GM12891 (cell line): ENCODE measurements at regions not wholly inside any gene's neighbourhood (a gene's known extent, or its start where the extent isn't known, plus 50 kb on each side); places are given as distances from the start of the nearest gene placed in this dataset.

Source experiments
- POLR2A ChIP-seq: IDR thresholded peaks from 2 replicates; pipeline ENCODE4 v1.6.1; 2011; ENCODE audit warnings: low read depth, low read length, control low read depth
- POLR2AphosphoS5 ChIP-seq: IDR thresholded peaks from 2 replicates; pipeline ENCODE4 v1.6.1; 2011; ENCODE audit warnings: low read depth, low read length, control low read depth
- TAF1 ChIP-seq: IDR thresholded peaks from 2 replicates; pipeline ENCODE4 v1.6.1; 2011; ENCODE audit warnings: low read depth, low read length, control low read depth

- TF ChIP-seq POLR2A (no peak), POLR2AphosphoS5 (no peak), TAF1 (no peak)
Observed at GRCh38 chr1:147811751-147812150, 51.3 kb upstream of the GJA5 start.
